NAMALWA (cell line): ENCODE measurements at regions not wholly inside any gene's neighbourhood (a gene's known extent, or its start where the extent isn't known, plus 50 kb on each side); places are given as distances from the start of the nearest gene placed in this dataset.

Experiments used
- DNase-seq: peaks from one replicate; pipeline ENCODE4 v3.0.0-alpha.2; 2015; ENCODE audit warnings: low spot score

DNA sequence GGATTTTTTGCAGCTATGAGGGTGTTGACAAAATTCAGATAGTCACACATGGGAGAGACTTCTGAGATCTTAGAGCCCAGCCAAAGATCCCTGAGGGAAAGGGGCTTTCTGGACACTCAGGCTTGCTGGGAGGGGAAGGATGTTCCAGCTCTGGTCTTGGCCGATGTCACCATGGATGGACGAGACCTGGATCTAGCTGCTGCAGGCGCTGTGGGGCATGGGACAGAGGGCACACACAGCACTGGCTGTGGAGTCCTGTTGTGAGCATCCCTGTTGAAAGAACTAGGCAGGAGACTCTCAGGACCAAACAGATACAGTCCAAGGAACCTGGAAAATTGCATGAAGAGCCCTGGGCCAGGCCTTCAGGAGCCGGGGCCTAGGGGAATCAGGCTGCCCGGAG is 80.1 kb upstream of the SDK2 start:
- no peak for DNase-seq

DNA sequence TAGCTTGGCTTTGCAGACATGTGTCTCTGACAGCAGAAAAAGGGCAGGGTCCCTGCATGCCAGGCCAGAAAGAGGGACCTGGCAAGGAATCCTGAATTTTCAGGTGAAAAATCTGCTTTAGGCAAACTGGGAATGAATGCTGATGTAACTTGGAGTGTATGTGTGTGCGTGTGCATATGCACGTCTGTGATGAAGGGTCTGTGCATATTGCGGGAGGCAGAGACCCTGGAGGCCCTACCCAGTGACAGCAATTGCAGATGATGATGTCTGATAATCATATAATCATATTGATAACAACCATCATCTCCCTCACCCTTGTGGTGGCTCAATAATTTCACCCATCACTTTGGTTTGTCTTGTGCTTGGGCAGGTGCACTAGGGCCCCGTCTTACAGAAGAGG is 80.7 kb upstream of the SDK2 start:
- no peak for DNase-seq

DNA sequence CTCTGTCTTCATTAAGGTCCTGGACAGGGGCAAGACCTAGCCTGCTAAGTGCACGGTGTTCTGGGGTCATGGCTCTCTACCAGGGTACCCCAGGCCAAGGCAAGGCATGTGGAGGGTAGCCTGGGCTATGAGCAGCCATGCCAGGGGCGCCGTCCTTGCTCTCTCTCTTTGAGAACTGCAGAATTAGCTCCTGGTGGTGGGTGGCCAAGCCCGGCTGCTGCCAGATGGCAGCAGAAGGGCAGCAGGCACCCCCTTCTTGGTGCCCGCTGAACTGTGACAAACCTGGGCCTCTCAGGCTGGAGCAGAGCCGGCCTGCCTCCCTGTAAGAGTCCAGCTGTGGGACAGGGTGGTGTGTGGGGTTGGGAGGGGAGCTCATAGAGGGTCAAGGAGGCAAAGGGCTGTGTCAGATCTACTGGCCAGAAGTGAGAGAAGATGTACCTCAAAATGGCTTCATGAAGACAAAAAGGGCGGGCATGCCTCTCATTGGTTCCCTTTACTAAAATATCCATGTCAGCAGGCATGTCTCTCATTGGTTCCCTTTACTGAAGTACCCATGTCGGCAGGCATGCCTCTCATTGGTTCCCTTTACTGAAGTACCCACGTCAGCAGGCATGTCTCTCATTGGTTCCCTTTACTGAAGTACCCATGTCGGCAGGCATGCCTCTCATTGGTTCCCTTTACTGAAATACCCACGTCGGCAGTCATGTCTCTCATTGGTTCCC is 81.7 kb upstream of the SDK2 start:
- no peak for DNase-seq

DNA sequence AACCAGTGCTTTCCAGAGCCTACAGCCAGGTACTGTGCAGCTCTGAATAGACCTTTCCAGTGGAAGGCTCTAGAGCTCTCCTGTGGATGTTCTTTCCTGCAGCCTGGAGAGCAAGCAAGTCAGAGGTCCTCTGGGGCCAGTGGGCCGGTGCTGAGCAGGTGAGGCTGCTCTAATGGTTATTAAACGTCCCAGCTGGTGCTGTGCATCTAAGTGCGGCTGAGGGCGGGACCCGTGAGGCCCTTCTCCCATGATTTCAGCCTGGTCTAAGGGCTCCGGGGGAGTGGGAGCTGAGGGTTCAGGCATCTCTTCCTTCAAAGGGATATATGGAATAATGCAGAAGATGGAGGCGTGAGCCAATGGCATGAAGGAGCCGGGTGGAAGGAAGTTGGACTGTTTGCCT is 83.7 kb upstream of the SDK2 start:
- no peak for DNase-seq

DNA sequence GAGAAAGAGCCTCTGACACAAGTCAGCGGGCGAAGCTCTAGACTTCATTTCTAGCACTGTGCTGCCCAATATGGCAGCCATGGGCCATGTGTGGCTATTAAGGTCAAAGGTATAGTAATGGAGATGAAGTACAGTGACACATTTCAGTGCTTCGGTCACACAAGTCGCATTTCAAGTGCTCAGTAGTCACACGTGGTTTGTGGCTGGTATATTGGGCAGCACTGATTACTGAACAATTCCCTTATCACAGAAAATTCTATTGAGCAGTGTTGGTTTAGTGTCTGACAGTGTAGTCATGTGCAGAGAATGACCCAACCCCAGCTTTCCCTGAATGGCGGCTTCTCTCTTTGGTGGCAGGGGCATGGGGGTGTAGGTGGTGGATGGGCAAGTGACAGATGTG is 84.9 kb upstream of the SDK2 start:
- no peak for DNase-seq

DNA sequence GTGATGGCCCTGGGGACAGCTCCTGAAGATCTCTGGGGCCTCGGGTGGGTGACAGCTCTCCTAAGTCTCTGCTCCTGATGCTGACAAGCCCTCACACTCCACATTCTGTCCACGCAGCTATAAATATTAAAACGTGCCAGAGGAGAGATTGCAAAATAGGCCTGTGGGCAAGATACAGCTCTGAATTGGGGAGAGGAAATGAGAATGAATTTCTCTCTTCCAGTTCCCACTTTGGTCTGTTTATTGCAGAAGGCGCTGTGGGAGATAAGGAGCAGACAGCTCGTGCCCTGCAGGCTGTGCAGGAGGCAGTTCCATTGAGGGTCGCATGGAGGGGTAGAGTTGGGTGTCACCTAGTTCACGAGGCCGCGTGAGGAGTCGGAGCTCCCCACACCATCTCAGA is 87.5 kb upstream of the SDK2 start:
- DNase-seq: no peak

DNA sequence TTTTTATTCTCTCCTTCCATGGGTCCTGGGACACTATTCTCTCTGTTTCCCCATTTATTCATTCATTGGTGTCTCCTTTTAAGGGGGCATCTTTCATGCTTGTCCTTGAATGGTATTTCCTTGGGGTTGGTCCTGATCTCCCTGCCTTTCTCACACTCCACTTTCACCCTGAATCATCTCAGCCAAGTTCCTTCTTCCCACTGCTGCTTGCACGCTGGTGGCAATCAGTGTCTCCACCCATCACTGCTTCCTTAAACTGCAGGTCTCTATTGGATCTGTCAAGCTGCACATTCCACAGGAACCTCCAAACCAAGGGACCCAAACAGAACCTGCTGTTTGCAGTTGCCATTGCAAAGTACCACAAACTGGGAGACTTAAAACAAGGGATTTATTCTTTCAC is 89.3 kb upstream of the SDK2 start:
- DNase-seq: no peak

DNA sequence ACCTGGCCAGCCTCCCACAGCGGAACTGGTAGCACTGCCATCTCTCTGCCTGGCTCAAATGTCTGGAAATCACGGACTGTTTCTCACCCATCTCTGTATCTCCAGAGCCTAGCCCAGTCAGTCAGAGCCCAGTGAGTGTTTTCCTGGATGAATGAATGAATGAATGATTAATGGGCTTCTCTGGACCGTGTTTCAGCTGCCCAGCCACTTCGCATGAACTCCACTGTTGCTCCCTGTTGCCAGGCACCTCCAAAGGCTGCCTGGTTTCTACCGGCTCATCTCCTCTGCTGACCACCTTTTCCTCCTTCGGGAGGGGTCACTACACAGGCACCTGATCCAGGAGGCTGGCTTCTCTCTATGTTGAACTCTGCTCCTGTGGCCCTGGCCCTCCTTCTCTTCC is 91.0 kb upstream of the SDK2 start:
- DNase-seq: no peak

DNA sequence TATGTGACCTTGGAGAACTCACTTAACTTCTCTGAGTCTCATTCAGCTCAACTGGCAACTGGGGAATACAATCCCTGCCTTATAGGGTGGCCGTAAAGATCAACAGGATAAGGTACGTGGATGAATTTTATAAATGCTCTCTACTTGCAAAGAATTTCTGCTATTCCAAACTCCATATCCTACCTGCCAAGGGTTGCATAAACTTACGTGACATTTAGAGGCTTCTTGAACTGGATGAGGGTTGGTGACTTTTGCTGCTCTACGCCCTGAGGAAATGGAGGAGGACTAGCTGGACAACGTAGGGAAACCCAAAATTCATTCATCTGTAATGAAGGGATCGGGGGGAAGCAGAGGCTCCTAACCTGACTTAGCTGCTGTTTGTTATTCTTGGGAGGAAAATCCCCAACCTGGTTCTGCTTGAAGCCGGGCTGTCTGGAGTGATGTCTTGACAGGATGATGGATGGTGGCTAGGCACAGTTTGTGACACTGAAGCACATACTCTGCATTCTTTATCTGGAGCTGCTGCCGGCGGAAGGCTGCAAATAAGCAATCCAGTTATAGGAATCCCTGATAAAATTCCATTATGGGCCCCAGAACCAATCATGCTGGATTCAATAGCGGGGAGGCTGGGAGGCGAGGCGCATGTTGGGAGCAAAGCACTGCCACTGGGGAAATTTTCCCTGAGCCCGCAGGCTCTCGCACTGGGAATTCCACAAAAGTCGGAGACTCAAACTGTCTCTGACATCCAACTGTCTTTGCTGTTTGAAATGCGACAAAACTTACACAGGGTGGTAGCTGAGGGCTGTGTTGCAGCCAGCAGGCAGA is 94.7 kb upstream of the SDK2 start:
- DNase-seq: no peak

DNA sequence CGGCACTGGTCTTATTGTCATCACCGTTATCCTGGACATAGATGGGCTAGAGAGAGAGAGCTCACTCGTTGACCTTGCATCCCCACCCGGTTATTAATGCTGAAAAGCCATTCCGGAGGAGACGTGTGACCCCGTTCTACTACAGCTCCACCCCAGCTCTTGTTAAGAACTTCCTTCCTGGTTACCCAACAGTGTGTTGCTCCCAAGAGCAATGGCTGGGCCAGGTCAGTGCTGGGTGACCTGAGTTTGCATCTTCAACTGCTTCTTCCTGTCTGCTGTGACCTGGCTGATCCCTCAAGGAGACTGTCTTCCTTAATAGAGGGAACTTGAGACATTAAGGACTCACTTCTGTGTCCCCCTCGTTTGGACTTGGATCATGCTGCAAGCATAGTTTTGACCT is 96.1 kb upstream of the SDK2 start:
- DNase-seq: no peak

DNA sequence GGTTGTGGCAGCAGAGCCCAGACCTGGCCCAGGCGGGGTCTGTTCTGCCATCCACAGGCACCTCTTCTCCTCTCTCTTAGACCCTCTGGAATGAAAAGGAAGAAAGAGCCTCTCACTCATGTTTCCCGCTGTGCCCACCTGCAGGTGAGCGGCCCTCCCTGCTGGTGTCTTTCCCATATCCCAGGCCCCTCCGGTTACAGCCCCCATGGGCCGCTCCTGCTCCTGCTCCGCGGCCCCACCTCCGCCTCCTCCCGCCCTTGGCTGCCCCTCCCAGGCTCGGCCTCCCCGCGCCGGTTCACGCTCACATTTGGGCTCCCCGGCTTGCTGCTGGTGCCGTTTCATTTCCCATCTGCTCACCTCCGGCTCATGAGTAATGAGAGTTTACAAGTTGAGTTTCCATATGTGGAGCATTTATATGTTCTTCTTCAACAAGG is 98.7 kb upstream of the SDK2 start:
- no peak for DNase-seq

DNA sequence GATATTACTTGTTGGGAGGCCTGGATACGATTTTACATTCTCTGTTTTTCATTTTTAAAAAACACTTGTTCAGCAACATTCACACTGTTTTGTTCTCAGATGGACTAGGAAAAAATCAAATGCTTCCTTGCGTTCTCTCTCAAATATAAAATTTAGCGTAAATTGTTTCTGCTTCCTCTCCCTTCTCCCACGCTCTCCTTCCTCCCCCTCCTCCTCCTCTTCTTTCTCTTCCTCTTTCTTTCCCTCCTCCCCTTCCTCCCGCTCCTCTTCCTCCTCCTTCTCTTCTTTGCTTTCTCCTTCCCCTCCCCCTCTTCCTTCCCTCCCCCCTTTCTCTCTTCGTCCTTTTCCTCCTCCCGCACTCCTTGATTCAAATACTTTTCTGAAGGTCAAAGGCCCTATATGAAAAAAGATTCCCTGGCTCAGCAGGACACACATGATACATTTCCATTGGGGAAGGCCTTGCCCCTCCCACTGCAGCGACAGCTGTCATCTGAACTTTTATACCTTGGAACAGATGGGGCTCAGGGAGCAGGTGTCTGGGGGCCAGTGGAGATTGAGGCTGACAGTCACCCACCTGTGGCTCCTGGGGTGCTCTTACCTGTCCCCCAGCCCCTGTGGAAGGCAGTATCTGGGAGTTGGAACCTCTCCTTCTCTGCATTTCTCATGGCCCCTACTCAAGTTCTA is 99.4 kb upstream of the SDK2 start:
- no peak for DNase-seq

DNA sequence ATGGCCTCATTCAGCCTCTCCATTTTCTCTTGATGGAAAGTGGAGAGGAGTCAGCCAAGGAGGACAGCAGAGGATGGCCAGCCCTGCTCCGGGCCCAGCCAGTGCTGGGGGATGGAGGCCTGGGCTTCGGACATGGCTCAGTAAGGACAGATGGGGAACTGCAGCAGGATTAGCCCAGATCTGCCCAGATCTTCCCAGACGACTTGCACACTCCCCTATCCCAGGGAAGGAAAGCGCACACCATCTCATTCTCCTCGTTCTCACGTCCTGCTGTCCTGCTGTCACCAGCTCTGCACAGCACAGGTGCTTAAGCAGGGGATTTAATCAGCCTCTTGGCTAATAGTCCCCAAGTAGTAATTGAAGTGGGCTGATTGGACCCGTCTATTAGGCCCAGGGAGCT is 100.2 kb upstream of the SDK2 start:
- no peak for DNase-seq

DNA sequence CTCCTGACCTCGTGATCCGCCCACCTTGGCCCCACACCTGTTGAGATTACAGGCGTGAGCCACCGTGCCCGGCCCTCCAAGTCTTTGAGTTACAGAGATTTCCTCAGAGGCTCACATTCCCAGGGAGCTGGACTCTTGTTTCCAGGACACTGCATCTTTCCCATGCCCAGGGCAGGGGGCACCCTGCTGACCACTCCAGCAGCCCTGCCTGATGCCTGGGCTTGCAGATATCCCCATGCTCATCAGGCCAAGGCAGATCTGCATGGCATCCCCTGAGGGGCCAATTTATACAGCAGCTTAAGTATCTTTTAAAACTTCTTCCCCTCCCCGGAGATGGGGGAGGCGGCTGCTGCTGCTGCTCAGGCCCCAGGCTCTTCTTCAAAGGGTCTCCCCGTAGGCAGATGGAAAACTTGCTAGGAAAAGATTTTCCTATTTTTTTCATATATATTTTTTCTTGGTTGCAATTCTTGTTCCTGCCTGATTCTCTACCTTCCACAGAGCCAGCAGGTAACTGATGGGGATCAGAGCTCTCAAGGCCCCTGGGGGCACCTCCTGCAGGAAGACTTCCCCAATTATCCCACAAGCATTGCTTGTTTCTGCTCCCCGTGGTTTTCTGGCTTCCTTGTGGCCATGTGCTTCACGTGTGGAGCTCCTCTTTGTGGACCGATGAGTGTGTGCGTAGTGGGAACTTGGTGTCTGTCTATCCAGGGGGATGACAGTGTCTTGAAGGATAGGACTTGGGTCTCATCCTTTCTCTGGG is 102.2 kb upstream of the SDK2 start:
- no peak for DNase-seq

DNA sequence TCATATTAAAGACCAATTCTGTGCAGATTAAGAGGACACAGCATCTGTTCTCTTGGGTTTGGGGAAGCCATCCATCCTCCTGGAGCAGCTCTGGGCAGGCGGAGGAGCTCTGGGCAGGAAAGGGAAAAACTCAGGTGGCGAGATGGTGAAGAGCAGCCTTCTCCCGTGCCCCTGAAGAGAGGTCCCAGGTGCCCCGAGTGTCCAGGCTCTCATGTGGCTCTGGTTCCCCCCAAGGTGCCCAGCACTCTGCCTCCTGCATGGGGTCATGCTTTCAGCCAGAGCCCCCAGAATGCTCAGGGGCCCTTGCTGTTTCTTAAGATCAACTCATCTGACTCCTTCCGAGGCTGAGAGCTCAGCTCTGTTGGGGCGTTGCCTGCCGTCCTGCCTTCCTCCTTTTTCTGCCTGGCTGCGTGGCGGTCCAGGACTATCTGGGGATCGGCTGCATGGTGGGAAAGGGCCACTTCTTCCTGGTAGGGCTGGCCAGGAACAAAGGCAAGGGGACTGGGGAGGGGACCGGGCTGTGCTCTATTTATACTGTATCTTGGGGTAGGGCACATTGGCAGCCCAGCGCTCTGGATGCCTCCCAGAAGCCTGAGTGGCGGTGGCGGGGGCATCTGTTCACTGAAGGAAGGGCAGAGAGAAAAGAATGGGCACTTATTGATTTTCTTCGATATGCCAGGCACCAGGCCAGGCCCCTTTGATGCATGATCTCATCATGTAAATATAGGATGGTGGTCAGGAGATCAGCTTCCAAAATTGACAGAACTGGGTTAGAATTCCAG is 103.2 kb upstream of the SDK2 start:
- DNase-seq: no peak

DNA sequence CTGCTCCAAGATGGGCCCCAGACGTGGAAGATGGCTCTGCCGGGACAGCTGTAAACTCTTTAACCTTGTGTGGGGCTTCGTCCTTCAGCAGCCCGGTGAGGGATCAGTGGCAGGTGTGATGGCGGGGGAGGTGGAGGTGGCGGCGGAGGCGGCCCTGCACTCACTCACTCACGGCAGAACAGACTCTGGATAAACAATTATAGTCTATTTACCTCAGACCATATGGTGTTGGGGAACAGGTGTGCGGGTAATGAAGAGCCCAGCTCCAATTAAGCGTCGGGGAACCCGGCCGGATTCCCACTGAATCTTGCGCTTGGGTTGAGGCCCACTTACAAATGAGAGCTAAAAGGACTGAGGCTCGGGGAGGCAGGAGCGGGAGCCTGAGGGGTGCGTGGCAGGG is 104.3 kb upstream of the SDK2 start:
- no peak for DNase-seq

DNA sequence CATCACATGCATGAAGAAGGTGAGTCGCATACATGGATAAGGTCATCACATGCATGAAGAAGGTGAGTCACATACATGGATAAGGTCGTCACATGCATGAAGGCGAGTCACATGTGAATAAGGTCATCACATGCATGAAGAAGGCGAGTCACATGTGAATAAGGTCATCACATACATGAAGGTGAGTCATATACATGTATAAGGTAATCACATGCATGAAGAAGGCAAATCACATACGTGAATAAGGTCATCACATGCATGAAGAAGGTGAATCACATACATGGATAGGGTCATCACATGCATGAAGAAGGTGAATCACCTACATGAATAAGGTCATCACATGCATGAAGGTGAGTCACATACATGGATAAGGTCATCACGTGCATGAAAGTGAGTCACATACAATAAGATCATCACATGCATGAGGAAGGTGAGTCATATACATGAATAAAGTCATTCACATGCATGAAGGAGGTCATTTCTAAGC is 105.1 kb upstream of the SDK2 start:
- DNase-seq: no peak

DNA sequence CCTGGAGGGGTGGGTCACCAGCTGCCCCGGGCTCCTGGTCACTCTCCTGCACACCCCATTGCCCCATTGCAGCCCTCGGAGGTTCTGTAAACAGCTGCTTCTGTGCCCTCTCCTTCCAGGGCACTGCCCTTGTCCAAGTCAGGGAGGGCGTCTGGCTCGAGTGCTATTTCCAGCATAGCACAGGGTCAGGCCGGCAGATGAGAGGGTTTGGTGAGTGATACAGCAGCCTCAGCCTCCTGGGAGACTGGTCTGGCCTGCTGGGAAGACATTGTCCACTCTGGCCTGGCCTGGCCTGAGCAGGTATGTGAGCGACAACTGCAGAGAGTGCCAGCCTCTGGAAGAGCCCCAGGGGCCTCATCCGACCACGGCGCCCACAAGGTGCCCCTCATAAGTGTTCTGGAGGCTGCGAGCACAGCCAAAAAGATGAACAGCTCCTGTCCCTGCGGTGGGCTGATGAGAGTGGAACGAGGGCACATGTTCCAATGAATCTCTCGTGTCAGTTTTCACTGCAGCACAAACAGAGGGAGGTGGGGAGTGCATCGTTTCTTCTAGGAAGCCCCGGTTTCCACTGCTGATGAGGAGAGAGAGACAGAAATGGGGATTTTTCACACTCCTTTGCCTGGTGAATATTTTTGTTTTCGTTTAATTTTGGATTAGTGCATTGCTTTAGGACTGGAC is 105.8 kb upstream of the SDK2 start:
- no peak for DNase-seq

DNA sequence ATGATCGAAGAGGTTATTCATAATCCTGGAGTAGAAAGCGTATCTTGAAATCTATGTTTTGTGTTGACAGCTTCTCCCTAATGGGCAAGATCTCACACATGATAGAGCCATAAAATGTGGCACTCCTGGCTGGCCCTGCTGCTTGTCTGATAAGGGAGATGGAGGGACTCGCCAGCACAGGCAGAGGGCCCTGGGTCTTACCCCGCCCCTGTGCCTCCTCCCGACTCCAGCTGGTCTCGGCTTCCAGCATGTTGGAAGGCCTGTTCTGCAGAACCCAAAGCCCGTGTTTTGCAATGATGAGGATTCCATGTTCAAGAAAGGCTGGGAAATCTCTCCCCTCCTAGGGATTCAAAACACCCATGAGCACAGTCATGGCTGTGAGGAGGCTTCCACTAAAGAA is 106.7 kb upstream of the SDK2 start:
- DNase-seq: no peak

DNA sequence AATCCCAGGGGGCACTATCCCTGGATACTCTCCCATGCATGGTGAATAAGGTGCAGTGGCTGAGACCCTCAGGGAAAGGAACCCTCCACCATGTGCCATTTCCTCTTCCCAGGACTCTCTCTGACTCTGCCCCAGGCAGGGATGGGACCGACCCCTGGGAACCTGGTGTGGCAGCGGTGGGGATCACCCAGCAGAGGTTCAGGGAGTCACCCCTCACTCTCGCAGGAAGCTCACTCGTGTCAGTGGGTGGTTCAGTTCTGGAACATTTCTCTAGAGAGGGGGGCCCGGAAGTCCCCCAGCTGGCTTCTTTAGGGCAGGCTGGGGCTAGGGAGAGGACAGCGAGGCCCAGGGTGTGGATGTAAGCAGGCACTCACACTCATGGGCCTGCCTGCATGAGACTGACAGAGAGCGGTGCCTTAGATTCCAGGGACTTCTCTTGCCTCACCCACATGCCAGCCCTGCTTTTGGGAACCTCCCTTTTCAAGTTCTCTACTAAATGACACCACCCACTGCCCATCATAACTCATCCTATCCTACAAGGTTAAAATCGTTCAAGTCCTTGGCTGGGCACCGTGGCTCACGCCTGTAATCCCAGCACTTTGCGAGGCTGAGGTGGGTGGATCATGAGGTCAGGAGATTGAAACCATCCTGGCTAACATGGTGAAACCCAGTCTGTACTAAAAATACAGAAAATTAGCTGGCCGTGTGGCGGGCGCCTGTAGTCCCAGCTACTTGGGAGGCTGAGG is 109.7 kb upstream of the SDK2 start:
- no peak for DNase-seq
